Colonic mucosa (tissue), 4 donors: ENCODE measurements at regions not wholly inside any gene's neighbourhood (a gene's known extent, or its start where the extent isn't known, plus 50 kb on each side); places are given as distances from the start of the nearest gene placed in this dataset.
"Not testable (repeated sequence)": the region's sequence is repeated elsewhere in the genome, so short reads cannot be mapped to it uniquely, and the experiment has no call there.

Experiments
- DNase-seq: peaks from one replicate; pipeline ENCODE4 v3.0.0-alpha.2; 2020
- H3K27ac ChIP-seq: fragments of 200-600 bp; one replicate; pipeline ENCODE4 v1.8.0; 2021
- H3K27me3 ChIP-seq: fragments of 200-600 bp; one replicate; pipeline ENCODE4 v1.8.0; 2021
- H3K36me3 ChIP-seq: fragments of 200-600 bp; one replicate; pipeline ENCODE4 v1.8.0; 2021
- H3K4me1 ChIP-seq: fragments of 200-600 bp; one replicate; pipeline ENCODE4 v1.8.0; 2021; ENCODE audit warnings: mild to moderate bottlenecking
- H3K4me3 ChIP-seq: fragments of 200-600 bp; one replicate; pipeline ENCODE4 v1.8.0; 2021
- H3K9ac ChIP-seq, 2 donors: one replicate each; pipeline ENCODE4 v1.7.0; 2013; ENCODE audit warnings: control low read depth in 2 of 2, low read depth in 2 of 2, low read length in 2 of 2
- H3K9me3 ChIP-seq: fragments of 200-600 bp; one replicate; pipeline ENCODE4 v1.8.0; 2021
- intact Hi-C: fragments of 100-400 bp; cut with DNase I; formaldehyde crosslinking; loops from one replicate; pipeline ENCODE4 v1.14.1; 2022
- TF ChIP-seq, protein P1 (sequence below): fragments of 200-600 bp; IDR thresholded peaks from one replicate; pipeline ENCODE4 v1.8.0; 2022; ENCODE audit warnings: antibody characterized with exemption, mild to moderate bottlenecking
- donor health status: healthy.
- donor health status: DM: no; HTN: no; CAD: no.
- donor health status: DM: no; HTN: no; CAD: no.

DNA sequence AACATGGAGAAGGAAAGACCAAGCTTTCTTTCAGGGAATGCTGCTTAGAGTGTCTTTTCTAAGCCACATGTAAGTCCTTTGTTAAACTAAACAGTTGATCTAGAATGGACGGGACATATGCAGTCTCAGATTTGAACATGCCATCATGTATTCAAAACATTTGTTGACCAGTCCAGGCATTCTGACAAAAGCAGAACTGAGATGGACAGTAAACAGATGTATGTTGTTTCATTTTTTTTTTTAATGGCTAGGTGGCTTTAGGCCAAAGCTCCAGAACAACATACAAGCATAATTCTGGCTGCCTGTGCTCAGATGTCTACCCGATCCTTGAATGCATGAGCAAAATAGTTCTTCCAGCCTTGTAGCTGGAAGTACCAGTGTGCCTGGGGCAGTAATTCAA is 1211.4 kb upstream of the FAM98A start:
- Histone ChIP-seq H3K27ac (no peak overlapping the region), H3K4me3 (no peak overlapping the region), H3K9me3 (no peaks in the 10 kb centered on the region), H3K27me3 (no peaks in the 10 kb centered on the region), H3K36me3 (no peaks in the 10 kb centered on the region), H3K9ac (no peak overlapping the region), H3K4me1 (no peaks in the 10 kb centered on the region)
- DNase-seq, result no peak
- TF ChIP-seq, protein P1, sequence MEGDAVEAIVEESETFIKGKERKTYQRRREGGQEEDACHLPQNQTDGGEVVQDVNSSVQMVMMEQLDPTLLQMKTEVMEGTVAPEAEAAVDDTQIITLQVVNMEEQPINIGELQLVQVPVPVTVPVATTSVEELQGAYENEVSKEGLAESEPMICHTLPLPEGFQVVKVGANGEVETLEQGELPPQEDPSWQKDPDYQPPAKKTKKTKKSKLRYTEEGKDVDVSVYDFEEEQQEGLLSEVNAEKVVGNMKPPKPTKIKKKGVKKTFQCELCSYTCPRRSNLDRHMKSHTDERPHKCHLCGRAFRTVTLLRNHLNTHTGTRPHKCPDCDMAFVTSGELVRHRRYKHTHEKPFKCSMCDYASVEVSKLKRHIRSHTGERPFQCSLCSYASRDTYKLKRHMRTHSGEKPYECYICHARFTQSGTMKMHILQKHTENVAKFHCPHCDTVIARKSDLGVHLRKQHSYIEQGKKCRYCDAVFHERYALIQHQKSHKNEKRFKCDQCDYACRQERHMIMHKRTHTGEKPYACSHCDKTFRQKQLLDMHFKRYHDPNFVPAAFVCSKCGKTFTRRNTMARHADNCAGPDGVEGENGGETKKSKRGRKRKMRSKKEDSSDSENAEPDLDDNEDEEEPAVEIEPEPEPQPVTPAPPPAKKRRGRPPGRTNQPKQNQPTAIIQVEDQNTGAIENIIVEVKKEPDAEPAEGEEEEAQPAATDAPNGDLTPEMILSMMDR, result no peak
- intact Hi-C loops, result no loop called here

- intact Hi-C loops, result no loop called here
- H3K36me3 ChIP-seq, result no peaks in the 10 kb centered on the region
- DNase-seq, result no peak
- no peaks in the 10 kb centered on the region for H3K9me3 ChIP-seq
- H3K9ac ChIP-seq, result no peak overlapping the region
- no peak overlapping the region for H3K27ac ChIP-seq
- no peak overlapping the region for H3K4me3 ChIP-seq
- no peaks in the 10 kb centered on the region for H3K4me1 ChIP-seq
- H3K27me3 ChIP-seq, result no peaks in the 10 kb centered on the region
- TF ChIP-seq, protein P1, result no peak
Observed at GRCh38 chr2:34808426-34808825, 1209.3 kb upstream of the FAM98A start.

DNA sequence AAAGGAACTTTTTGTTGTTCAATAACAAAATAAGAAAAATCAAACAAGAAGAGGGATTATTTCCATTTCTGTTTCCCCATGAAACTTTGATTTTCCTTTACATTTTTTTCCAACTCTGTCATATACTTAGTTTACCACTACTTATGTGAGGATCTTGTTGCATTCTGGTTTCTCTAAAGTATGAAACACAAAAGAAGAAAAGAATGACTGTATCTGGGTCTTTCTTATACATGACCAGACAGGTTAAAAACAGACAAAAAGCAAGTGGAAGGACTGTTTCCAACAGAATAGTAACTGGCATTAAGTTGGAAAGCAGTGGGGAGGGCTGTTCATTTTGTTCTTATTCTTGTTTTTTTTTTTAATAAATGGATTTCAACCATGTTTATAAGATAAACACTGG is 1207.8 kb upstream of the FAM98A start:
- no peak overlapping the region for H3K27ac ChIP-seq
- H3K9ac ChIP-seq, result no peak overlapping the region
- no peaks in the 10 kb centered on the region for H3K36me3 ChIP-seq
- no peak for DNase-seq
- H3K4me3 ChIP-seq, result no peak overlapping the region
- intact Hi-C loops, result no loop called here
- H3K9me3 ChIP-seq, result no peaks in the 10 kb centered on the region
- no peaks in the 10 kb centered on the region for H3K4me1 ChIP-seq
- H3K27me3 ChIP-seq, result no peaks in the 10 kb centered on the region
- TF ChIP-seq, protein P1, result no peak

- Histone ChIP-seq H3K4me1 (no peaks in the 10 kb centered on the region), H3K4me3 (no peak overlapping the region), H3K27me3 (no peaks in the 10 kb centered on the region), H3K9me3 (no peaks in the 10 kb centered on the region), H3K9ac (no peak overlapping the region), H3K36me3 (no peaks in the 10 kb centered on the region), H3K27ac (no peak overlapping the region)
- intact Hi-C loops, result no loop called here
- DNase-seq, result no peak
- TF ChIP-seq, protein P1, result no peak
Observed at GRCh38 chr2:34806396-34806795, 1207.3 kb upstream of the FAM98A start.

- TF ChIP-seq, protein P1, result no peak
- intact Hi-C loops, result no loop called here
- DNase-seq, result no peak
- no peaks in the 10 kb centered on the region for H3K4me1 ChIP-seq
- no peaks in the 10 kb centered on the region for H3K36me3 ChIP-seq
- H3K9ac ChIP-seq, result no peak overlapping the region
- H3K27ac ChIP-seq, result no peak overlapping the region
- no peaks in the 10 kb centered on the region for H3K27me3 ChIP-seq
- no peak overlapping the region for H3K4me3 ChIP-seq
- no peaks in the 10 kb centered on the region for H3K9me3 ChIP-seq
Observed at GRCh38 chr2:34799556-34799955, 1200.5 kb upstream of the FAM98A start.

DNA sequence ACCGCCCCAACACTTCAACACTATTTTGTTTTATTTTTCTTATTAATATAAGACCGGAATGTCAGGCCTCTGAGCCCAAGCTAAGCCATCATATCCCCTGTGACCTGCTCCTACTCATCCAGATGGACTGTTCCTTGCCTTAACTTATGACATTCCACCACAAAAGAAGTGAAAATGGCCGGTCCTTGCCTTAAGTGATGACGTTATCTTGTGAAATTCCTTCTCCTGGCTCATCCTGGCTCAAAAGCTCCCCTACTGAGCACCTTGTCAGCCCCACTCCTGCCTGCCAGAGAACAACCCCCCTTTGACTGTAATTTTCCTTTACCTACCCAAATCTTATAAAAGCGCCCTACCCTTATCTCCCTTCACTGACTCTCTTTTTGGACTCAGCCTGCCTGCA is 1196.5 kb upstream of the FAM98A start:
- DNase-seq, H3K9ac ChIP-seq, H3K4me1 ChIP-seq, H3K27ac ChIP-seq, H3K9me3 ChIP-seq, intact Hi-C loops, H3K27me3 ChIP-seq, H3K36me3 ChIP-seq, H3K4me3 ChIP-seq: not testable (repeated sequence)
